Stimulated activated CD4-positive, alpha-beta T cell treated with anti-CD3 and anti-CD28 coated beads, Interleukin-15, amount 100 ng/mL, for 48 hours (primary cell): ENCODE measurements at regions not wholly inside any gene's neighbourhood (a gene's known extent, or its start where the extent isn't known, plus 50 kb on each side); places are given as distances from the start of the nearest gene placed in this dataset.
"Not testable (repeated sequence)": the region's sequence is repeated elsewhere in the genome, so short reads cannot be mapped to it uniquely, and the experiment has no call there.

Source experiments
- DNase-seq, 2 donors: peaks; one replicate each; pipeline ENCODE4 v3.0.0-alpha.2; 2020; ENCODE audit warnings: low read depth in 2 of 2

DNA sequence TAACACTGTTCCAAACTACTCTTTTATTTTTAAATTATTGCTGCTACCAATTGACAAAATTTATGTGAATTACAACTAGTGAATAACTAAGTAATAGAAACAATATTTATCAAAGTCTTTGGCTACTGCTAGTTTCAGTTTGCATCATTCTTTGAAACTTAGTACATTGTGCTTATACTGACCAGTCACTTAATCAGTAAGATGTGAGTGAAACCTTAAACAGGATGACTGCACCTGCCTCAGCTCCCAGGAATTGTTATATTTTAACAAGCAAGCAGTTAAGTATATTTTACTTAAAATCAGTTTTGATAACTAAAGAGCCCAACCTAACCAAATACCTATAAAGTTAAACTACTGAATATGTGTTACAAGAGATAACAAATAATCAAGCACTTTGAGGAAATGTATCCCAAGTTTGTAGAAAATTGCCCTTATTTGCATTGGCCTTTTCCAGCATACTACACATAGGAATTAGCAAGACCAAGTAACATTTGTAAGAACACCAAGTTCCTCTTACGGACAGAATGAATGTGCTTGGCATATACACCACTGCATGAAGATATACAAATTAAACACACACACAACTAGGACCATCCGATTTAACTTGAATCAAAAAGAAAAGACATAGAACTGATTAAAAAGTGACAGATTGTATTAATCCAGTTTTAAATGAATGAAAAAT, 545.5 kb upstream of the DAB2 start:
- no peak for DNase-seq

- no peak for DNase-seq
These were observed 543.6 kb upstream of the DAB2 start for GRCh38 chr5:39968381-39968780.

DNA sequence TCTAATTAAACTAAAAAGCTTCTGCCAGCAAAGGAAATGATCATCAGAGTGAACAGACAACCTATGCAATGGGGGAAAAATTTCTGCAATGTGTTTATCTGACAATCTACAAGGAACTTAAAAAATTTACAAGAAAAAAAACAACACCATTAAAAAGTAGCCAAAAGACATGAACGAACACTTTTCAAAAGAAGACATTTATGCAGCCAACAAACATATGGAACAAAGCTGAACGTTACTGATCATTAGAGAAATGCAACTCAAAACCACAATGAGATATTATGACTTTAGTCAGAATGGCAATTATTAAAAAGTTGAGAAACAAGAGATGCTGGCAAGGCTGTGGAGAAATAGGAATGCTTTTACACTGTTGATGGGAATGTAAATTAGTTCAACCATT, 530.4 kb upstream of the DAB2 start:
- no peak for DNase-seq

DNA sequence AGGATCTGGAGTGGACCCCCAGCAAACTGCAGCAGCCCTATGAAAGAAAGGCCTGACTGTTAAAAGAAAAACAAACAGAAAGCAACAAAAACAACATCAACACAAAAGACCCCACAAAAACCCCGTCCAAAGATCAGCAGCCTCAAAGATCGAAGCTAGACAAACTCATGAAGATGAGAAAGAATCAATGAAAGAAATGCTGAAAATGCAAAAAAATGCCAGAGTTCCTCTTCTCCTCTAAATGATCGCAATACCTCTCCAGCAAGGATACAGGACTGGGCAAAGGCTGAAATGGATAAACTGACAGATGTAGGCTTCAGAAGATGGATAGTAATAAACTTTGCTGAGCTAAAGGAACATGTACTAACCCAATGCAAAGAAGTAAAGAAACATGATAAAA, 526.3 kb upstream of the DAB2 start:
- no peak for DNase-seq

- peak; percentile 30 to 41 for DNase-seq
These were observed 524.2 kb upstream of the DAB2 start for GRCh38 chr5:39948867-39949468.

DNA sequence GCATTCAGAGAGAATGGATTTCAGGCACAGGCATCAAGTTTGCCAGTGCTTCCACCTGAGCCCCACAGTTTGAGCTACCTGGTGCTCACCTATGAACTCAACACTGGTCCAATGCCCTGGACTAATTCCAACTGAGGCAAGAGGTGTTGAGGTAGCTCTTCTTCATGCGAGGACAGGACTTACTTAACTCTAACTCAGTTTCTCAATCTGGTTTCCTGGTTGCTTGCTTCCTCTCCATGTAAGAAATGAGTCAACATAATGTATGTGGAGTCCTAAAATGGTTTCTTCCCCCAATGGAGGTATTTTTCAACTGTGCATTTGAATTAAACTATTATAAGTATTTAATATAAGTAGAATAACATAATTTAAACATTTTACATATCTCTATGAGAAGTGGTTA, 523.6 kb upstream of the DAB2 start:
- DNase-seq: no peak

DNA sequence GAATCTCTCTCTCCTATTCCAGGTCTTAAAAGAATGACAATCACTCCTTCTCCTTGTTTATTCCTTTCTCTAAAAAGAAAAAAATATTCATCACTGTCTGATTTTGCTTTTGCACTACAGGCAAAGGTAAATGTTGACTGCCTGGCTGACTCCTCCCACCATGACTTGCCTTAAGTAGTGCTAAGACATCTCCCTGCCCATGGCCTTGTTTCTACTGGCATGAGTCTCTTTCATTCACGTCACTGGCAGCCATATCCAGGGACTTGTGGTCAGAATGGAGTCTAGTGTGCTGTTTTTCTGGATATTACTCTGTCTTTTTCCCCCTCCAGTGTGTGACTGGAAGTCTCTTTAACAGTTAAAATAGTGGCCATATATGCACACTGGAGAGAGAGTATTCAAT, 522.9 kb upstream of the DAB2 start:
- DNase-seq: no peak

DNA sequence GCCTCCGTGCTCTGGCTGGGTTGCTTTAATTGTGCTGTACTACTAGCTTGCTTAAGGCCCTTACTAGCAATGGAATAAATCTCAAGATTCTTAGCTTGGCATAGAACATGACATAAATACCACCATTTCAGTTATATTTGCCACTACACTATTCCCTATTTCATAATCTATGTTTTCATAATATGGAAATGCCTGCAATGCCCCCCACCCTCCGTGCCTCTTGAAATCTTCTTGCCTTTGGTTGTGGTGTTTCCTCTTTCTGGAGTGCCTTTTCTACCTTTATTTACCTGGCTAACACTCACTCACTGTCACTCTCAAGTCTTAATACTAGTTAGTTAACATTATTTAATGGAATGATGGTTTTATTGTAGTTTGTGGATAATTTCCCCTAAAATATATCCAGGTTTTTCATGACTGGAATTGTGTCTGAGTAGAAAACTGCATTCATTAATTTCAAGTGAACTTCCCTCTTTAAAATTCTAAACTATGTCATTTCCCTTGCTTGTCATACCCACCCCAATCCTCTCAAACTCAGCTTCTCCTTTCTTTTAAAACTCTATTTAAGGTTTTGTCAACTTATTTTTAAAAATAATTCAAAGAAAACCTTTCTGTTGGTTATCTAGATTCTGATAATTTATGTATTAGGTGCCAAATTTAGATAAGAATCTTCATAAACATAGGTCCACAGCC, 521.7 kb upstream of the DAB2 start:
- no peak for DNase-seq

DNA sequence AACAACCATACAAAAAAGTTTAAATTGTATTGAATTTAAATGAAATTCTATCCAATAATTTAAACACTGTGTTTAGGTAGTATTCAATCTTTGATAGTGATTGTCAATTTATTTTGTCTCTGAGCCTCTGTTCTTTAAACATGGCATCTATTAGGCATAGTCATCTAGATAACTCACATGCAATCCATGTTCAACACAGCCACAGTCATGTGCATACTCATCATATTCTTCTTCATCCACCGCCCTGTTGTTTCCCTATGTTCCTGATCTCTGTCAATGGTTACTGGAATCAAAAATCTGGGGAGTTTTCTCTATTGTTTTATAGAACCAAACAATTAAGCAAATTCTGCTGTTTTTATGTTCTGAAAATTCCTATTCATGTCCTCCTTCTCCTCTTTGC, 521.1 kb upstream of the DAB2 start:
- no peak for DNase-seq

DNA sequence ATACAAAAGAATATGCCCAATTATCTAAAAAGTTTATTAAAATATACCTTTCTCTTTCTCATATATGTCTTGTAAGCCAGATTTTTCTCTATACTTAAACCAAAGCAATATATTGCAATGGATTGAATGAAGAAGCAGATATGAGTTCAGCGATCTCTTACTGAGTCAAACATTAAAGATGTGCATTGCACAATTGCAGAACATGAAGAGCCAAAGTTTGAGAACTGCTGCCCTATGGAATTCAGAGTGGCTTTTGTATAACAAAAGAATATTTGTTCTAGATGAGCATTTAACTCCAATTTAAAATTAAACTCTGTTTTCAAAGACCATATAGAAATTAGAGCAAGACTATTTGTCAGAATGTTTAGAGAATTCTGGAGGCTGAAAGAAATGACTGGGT, 519.0 kb upstream of the DAB2 start:
- DNase-seq: no peak

DNA sequence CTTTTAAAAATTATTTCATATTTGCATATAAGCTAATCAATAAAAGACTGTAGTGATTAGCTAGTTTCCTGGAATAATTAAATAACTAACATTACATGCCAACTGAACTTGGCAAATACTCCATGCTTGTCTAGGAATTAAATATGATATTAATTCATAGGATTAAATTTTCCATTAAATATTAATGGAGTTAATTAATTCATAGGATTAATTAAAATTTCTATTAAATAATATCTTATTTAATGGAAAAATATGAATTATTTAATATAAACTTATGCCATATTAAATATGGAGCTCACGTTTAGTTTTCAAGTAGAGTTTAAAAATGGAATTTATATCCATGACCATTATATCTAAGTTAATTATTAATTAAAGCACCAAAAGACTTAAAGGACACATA, 517.8 kb upstream of the DAB2 start:
- DNase-seq: no peak

DNA sequence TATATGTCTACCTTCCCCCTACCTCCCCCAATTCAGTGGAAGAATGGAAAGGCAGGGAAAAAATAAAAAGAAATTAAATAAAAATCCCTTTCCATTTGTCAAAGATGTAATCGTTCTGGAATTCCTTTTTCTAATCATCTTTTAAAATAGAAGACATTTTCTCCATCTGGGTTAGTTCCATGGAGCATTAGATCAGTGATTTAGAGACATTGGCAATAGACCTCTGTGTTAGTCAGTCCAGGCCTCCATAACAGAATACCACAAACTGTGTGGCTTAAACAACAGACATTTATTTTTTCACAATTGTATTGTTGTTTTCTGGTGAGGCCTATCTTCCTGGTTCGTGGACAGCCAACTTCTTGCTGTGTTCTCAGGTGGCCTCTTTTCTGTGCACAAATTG, 516.6 kb upstream of the DAB2 start:
- DNase-seq: no peak

DNA sequence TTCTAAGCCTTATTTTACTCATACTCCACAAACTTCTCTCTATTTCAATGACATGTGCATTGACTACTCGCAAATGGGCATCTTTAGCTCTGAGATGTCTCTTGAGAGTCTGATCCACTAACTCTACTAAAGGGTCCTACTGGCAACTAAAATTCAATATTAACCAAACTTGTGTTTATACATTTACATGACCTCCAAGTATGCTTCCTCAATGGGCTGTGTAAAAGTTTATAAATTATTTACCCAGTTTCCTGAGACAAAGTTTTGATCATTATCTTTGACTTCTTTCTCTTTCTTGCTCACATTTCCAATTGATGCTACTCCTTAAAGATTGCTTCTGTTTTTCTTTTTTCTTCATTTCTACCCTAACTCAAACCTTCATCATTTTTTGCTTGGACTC, 510.1 kb upstream of the DAB2 start:
- DNase-seq: no peak

GRCh38 chr5:39933061-39933460, 508.3 kb upstream of the DAB2 start:
- no peak for DNase-seq

GRCh38 chr5:39928709-39929108, 503.9 kb upstream of the DAB2 start:
- no peak for DNase-seq

GRCh38 chr5:39919876-39920275, 495.1 kb upstream of the DAB2 start:
- DNase-seq: no peak

DNA sequence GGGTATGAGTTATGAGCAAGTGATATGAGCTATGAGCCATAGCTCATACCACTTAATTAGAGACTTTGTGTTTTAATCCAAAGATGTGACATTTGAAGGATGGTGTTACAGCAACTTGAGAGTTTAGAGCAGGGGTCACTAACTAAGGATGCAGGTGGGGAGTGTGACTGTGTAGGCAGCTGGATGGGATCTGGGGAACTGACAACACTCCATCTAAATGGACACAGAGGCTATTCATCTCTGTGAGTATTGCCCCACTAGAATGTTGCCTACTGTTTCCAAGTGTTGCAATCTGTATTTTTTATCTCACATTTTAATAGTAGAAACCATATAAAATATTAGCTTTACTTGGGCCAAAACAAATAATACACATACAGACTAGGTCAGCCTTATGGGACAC, 488.1 kb upstream of the DAB2 start:
- no peak for DNase-seq

GRCh38 chr5:39907267-39907951, 482.6 kb upstream of the DAB2 start:
- DNase-seq: not testable (repeated sequence)

DNA sequence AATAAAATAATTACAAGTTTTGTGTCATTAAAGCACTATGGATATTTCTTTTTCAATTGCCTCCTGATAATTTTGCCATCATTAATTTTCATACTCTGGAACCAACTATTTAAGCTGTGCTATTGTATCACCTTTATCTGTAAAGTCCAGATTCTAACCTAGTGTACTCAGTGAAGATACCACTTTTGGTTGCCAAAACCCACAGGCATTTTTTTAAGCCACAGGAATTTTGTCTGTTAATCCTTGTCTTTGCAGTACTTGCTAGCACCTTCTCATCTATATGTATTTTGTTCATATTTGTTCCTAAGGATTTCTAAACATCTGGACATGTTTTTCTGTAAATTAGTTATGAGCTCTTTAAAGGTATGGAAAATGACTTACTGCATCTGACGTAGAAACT, 481.4 kb upstream of the DAB2 start:
- DNase-seq: no peak

GRCh38 chr5:39905356-39905755, 480.6 kb upstream of the DAB2 start:
- no peak for DNase-seq

DNA sequence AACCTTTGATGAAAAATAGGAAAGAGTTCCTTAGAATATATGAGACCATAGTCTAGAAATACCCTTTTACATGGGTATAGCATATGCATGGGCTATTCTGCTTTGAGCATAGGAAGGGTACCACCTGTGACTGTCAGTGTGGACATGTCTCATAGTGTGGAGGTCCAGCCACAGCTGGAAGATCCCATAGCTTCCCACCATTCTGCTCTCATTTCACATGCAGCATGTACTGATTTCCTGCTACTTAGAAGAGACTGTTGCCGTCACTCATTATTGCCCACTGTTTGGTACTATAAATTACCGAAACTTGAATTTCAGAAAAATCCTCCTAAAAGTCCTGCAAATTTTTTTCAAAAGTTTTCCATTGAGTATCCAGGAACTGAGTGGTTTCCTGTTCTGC, 477.8 kb upstream of the DAB2 start:
- no peak for DNase-seq

GRCh38 chr5:39898731-39899130, 474.0 kb upstream of the DAB2 start:
- no peak for DNase-seq

DNA sequence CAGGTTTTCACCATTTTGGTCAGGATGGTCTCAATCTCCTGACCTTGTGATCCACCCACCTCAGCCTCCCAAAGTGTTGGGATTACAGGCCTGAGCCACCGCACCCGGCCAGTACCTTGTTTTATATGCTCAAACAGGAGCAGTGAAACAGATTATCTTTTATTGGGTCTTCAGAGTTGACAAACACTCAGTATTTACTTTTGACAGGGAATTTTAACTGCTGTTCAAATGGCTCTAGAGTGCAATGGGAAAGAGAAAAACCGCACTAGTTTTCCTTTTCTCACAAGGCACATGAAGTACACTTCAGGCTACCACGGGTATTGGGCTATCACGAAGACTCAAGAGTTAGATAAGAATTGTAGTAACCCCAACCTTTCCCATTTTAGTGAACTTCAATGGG, 471.9 kb upstream of the DAB2 start:
- no peak for DNase-seq
